Left renal pelvis (tissue), 4 donors: ENCODE measurements at regions not wholly inside any gene's neighbourhood (a gene's known extent, or its start where the extent isn't known, plus 50 kb on each side); places are given as distances from the start of the nearest gene placed in this dataset.

Source experiments
- DNase-seq, 4 donors: peaks; one replicate each; pipeline ENCODE4 v3.0.0-alpha.2; 2013; ENCODE audit warnings: low read depth in 4 of 4, low spot score in 3 of 4

GRCh38 chr16:73771196-73772064 lies 525.2 kb upstream of the PSMD7 start:
- no peak for DNase-seq

DNA sequence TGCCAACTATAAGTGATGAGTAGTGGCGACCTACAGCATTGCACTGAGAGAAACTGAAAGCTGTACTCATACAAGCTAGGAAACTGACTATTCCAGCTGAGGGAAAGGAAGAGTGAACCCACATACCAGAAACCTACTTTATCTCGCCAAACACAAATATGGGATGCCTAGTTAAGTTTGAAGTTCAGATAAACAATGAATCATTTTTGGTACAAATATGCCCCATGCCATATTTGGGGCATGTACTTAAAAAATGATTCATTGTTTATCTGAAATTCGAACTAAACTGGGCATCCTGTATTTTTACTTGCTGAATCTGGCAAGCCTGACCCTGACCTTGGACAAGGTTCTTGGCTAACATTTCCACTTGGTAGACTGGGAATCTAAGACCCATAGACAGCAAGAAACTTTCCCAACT lies 527.8 kb upstream of the PSMD7 start:
- DNase-seq, result no peak

- DNase-seq, result no peak
Measured at GRCh38 chr16:73764321-73764720, 532.3 kb upstream of the PSMD7 start.

DNA sequence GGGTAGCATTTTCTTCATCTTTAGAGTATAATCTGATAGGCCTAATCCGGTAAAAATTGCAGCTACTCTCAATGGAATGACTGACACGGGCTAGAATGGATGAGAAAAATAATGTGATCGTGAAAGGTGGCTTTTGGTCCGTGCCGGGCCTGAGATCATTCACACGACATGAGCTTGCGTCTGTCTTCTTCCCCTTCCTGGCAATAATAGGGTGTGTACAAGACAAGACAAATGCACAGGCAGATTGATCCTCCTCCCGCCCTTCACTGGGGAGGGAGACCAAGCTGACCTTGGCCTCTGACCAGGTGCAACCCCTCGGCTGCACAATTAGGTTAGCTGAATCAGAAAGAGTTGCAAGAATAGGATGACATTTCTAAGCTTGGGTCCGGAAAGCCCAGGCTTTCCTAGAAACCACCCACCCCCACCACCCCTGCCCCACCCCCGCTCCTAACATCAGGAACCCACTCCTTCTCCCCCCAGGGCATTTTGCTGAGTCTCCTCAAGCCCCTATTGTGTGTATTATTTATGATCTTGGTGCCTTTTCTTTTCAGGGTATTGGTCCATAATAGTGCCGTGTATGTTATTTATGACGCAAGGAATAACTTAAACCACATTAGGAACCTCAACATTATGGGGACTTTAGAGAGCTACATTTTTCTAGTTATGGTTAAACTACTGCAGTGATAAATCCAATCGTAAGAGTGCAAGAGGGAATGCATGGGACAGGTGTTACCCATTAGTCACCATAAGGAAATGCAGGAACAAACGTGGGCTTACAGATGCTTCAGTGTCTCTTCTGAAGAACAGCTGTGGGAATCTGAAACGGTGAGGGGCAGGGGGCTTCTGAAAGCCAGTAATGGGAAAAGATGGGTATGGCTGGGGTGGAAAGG lies 540.1 kb upstream of the PSMD7 start:
- DNase-seq, result no peak

- no peak for DNase-seq
Measured at GRCh38 chr16:73753931-73754330, 542.7 kb upstream of the PSMD7 start.

DNA sequence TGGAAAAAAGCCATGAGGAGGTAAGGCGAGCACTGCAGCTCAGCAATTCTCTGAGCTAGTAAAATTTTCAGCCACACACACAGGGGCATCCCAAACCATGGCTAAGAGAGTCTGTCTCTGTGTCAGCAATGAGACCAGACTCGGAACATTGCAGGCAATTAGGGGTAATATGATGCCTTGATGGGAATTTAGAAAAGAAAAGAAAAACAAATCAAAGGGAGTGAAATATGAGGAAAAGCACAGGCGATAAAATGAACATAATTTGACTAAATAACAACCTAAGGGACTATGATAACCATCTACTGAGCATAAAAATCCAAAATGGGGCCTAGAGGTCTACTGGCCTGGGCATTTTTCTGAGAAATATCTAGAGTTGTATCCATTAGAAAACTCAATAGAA lies 546.0 kb upstream of the PSMD7 start:
- no peak for DNase-seq

DNA sequence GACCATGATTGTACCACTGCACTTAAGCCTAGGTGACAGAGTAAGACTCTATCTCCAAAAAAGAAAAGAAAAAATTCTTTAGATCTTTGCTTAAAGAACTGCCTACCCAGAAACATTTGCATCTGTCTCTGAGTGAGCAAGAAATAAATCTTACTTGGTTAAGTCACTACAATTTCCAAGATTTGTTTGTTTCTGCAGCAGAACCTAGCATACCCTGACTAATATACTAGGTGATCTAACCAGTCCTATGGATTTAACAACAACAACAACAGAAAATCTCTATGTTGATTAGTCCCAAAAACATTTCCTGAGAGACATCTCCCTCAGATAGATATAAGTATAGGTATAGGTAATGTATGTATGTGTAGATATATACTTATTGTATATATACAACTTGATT lies 549.3 kb upstream of the PSMD7 start:
- DNase-seq, result no peak

DNA sequence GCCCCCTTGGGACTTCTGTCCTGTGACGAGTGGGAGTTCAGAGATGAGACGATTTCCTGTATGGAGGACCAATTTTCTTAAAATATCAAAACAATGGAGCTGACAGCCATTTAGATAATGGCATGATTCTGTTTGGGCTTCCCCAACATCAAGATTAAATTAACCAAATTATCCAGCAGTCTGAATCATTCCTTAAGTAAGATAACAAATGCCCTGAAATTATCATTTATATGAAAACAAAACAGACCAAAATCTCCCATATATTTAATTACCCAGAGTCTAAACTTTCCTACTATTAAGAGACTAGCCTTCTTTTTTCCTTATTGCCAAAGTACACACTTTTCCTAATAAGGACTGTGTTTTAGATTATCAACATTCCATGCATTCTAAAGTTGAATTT lies 550.1 kb upstream of the PSMD7 start:
- DNase-seq, result no peak

- no peak for DNase-seq
Measured at GRCh38 chr16:73743665-73744496, 552.7 kb upstream of the PSMD7 start.

DNA sequence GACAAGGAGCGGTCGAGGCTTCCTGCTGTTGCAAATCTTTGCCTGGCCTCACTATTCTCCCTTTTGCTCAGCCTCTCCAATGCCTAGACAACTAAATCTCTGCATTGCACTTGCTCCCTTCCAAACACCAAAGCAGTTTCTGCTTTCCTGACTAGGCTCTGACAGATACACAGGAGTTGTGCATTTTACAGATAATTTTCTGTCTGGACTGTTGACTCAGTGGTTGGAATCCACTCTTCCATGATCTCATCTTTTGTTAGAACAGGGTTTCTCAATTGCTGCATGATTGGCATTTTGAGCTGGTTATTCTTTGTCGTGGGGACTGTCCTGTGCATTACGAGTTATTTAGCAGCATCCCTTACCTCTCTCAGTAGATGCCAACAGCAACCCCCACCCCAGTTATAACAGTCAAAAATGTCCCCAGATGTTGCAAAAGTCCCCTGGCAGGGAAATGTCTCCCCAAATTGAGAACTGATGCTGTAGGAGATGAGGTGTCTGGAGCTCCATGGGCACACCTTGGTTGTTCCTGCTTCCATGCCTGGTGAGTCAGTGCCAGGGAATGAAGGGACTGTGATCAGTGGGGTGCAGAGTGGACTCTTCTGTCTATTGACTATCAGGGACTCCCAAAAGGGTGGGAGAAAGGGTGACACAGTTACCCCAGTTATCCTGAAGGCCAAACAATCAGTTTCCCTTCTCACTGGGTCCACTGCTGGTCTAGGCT lies 557.4 kb upstream of the PSMD7 start:
- DNase-seq, result no peak

DNA sequence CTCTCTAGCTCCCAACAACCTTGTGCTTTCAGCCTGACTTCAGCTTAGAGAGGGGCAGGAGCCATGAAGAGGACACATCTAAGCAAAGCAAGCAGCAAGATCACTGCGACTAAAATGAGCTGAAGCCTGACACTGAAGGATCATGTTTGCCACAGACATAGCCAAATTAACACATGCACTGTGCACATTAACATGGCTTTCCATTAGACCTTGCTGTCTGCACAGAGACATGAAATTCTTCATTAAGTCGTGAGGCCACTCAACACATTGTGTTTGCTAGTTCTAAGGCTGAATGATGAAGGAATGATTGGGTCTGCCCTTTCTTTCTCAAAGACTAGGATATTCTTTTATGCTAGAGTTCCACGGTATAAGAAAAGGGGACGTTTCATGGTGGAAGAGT lies 558.3 kb upstream of the PSMD7 start:
- DNase-seq, result no peak

- no peak for DNase-seq
Measured at GRCh38 chr16:73737637-73738036, 559.0 kb upstream of the PSMD7 start.

GRCh38 chr16:73735954-73736353 lies 560.7 kb upstream of the PSMD7 start:
- DNase-seq, result no peak

DNA sequence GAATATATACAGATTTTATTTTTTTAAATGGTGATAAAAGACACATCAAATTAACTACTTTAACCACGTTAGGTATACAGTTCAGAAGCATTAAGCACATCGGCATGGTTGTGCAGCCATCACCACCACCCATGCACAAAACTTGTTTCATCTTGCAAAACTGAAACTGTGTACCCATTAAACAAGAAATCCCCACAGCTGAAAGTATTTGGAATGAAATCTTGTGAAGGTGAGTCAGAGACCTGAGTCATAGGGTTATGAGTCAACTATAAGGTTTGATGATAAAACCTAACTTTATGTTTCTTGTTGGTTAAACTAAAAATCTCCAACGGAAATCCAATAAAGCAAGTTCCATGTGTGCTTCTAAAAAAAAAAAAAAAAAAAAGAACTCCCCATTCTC lies 561.6 kb upstream of the PSMD7 start:
- no peak for DNase-seq

DNA sequence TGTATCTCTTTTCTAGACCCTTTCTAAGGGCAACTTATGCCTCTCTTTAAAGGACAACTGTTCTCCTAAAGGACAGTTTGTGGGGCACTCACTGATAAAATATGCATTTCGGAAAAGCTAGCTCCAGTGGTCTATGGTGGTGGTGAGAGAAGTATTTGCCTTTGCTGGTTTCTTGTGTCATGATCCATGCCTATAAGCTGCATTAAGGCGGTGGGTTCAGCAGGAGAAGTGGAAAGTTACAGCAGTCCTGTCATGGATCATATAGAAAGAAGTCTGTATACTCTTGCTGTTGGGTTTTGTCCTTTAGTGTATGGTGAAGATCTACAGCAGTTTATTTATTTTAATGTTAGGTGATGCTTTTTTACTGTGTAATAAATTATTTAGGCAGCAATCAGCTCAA lies 563.9 kb upstream of the PSMD7 start:
- DNase-seq, result no peak

- no peak for DNase-seq
Measured at GRCh38 chr16:73732143-73732542, 564.5 kb upstream of the PSMD7 start.

- DNase-seq, result no peak
Measured at GRCh38 chr16:73730481-73731090, 566.0 kb upstream of the PSMD7 start.

- no peak for DNase-seq
Measured at GRCh38 chr16:73725156-73725555, 571.5 kb upstream of the PSMD7 start.

DNA sequence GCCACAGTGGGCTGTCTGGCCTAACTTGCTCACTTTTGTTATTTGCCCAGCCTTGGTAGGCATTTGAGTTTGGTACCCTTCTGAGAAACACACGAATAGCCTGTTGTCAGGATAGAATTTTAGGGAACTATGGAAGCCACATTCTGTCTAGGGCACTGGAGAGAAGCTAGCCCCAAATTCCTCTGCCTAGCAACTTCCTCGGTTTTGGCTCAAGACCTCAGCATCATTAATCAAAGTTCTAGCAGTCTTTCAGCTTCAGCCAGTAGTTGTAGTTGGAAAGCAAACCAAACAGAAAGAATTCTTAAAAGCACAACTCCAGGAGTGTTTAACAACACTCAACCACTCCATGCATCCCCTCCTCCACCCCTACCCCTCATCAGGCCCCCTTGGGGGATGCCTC lies 572.1 kb upstream of the PSMD7 start:
- DNase-seq, result no peak
